ENCODE measurements at regions not wholly inside any gene's neighbourhood (a gene's known extent, or its start where the extent isn't known, plus 50 kb on each side); places are given as distances from the start of the nearest gene placed in this dataset.
"Not testable (repeated sequence)": the region's sequence is repeated elsewhere in the genome, so short reads cannot be mapped to it uniquely, and the experiment has no call there.

DNA sequence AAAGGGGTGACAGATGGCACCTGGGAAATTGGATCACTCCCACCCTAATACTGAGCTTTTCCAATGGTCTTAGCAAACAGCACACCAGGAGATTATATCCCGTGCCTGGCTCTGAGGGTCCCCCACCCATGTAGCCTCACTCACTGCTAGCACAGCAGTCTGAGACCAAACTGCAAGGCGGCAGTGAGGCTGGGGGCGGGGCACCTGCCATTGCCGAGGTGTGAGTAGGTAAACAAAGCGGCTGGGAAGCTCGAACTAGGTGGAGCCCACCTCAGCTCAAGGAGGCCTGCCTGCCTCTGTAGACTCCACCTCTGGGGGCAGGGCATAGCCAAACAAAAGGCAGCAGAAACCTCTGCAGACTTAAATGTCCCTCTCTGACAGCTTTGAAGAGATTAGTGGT lies 188.9 kb downstream of the NNT start:
- TF ChIP-seq, protein P1, sequence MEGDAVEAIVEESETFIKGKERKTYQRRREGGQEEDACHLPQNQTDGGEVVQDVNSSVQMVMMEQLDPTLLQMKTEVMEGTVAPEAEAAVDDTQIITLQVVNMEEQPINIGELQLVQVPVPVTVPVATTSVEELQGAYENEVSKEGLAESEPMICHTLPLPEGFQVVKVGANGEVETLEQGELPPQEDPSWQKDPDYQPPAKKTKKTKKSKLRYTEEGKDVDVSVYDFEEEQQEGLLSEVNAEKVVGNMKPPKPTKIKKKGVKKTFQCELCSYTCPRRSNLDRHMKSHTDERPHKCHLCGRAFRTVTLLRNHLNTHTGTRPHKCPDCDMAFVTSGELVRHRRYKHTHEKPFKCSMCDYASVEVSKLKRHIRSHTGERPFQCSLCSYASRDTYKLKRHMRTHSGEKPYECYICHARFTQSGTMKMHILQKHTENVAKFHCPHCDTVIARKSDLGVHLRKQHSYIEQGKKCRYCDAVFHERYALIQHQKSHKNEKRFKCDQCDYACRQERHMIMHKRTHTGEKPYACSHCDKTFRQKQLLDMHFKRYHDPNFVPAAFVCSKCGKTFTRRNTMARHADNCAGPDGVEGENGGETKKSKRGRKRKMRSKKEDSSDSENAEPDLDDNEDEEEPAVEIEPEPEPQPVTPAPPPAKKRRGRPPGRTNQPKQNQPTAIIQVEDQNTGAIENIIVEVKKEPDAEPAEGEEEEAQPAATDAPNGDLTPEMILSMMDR (IDR thresholded peaks at IDR 0.05): not testable (repeated sequence)
- not testable (repeated sequence) for TF ChIP-seq POLR2A, POLR2AphosphoS5 (IDR thresholded peaks at IDR 0.05)
